Hepatocyte (in vitro differentiated cells): ENCODE measurements at regions not wholly inside any gene's neighbourhood (a gene's known extent, or its start where the extent isn't known, plus 50 kb on each side); places are given as distances from the start of the nearest gene placed in this dataset.

Source experiments
- CTCF ChIP-seq: fragments of 200-600 bp; sonication (generic); IDR thresholded peaks from 2 replicates; pipeline ENCODE4 v1.5.1; 2016; ENCODE audit warnings: antibody characterized with exemption, mild to moderate bottlenecking; ENCODE audit not compliant: poor library complexity
- EZH2 ChIP-seq: fragments of 200-600 bp; sonication (generic); IDR thresholded peaks from 2 replicates; pipeline ENCODE4 v1.6.1; 2016; ENCODE audit warnings: antibody characterized with exemption, mild to moderate bottlenecking, borderline replicate concordance

DNA sequence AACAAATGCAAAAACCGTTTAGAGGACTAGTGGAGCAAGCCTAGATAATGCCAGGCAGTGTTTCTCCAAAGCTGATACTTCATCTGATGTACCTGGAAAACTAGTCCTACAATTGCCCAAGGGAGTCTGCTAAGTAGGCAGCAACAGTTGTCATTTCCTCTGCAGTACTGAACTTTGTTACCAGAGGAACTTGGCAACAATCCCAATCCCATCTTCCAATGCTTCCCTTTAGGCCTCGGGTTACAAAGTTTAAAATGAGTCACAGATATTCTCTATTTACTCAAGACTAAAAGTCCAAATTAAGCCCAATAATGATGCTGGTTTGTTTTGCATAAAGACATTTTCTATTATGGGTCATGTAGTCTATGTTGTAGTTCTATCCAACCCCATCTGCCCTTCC is 120.0 kb upstream of the GLRA2 start:
- no peak for TF ChIP-seq CTCF
- TF ChIP-seq EZH2 = no peak
